ENCODE measurements at regions not wholly inside any gene's neighbourhood (a gene's known extent, or its start where the extent isn't known, plus 50 kb on each side); places are given as distances from the start of the nearest gene placed in this dataset.

DNA sequence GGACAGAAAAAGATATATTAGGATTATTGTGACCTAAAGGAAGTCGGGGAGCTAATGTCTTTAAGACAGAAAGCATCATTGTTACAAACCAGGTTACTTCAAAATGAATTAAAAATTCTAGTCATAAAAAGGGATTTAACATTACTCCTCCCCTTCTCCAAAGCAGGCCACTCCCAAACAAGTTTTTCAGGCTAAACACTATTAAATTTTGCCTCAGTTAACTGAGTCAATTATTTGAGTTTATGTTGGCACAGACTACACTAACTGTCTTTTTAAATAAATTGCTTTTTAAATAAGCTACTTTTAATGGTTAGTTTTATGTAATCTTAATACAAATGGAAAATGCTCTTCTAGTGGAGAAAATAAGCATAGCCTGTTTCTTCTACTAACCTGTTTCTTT is 395.0 kb upstream of the DUSP10 start:
- Histone ChIP-seq H3K4me3 (ENCODE audit: extremely low read depth in 1 of 4, insufficient read depth in 2 of 4, low read depth in 3 of 4, low read length in 4 of 4) (no peak overlapping the region), H3K4ac (replicated peaks; ENCODE audit: insufficient read length, low read depth, low read length) (no peak overlapping the region), H3K9ac (replicated peaks in 1 of 4; ENCODE audit: extremely low read depth in 1 of 4, low read depth in 3 of 4, low read length in 3 of 4) (no peak overlapping the region), H2BK5ac (ENCODE audit: low read depth, low read length) (no peak overlapping the region), H2AFZ (ENCODE audit: low read length) (no peak overlapping the region), H3K9me3 (ENCODE audit: insufficient read depth in 2 of 2, low read depth in 1 of 2, low read length in 1 of 2) (no peaks in the 10 kb centered on the region), H3K36me3 (ENCODE audit: control insufficient read depth in 2 of 4, insufficient read depth in 4 of 4, low read length in 3 of 4) (no peaks in the 10 kb centered on the region), H3K14ac (ENCODE audit: insufficient read length) (no peak overlapping the region), H3K4me1 (replicated peaks in 1 of 4; ENCODE audit: control insufficient read depth in 3 of 4, insufficient read depth in 4 of 4, low read length in 3 of 4) (no peaks in the 10 kb centered on the region), H2AK5ac (ENCODE audit: low read depth, low read length) (no peak overlapping the region), H3K79me1 (ENCODE audit: low read depth, low read length) (no peaks in the 10 kb centered on the region), H3K27ac (ENCODE audit: low read depth, low read length) (no peak overlapping the region), H3K27me3 (replicated peaks in 1 of 4; ENCODE audit: control insufficient read depth in 3 of 4, extremely low read depth in 1 of 4, insufficient read depth in 3 of 4, low read length in 3 of 4) (no peaks in the 10 kb centered on the region), H2BK20ac (ENCODE audit: low read length) (no peak overlapping the region), H4K20me1 (replicated peaks in 1 of 2; ENCODE audit: control insufficient read depth in 1 of 2, insufficient read depth in 2 of 2, low read length in 2 of 2) (no peaks in the 10 kb centered on the region), H4K8ac (ENCODE audit: extremely low read depth, insufficient read depth, low read length) (no peak overlapping the region), H3K79me2 (ENCODE audit: control insufficient read depth in 1 of 2, insufficient read depth in 2 of 2, low read length in 2 of 2) (no peaks in the 10 kb centered on the region), H4K5ac (ENCODE audit: insufficient read length, low read depth, low read length) (no peak overlapping the region), H2BK15ac (ENCODE audit: low read length) (no peak overlapping the region), H2BK12ac (ENCODE audit: low read depth, low read length) (no peak overlapping the region), H3K56ac (replicated peaks; ENCODE audit: insufficient read length, low read depth, low read length) (no peak overlapping the region), H4K91ac (replicated peaks; ENCODE audit: insufficient read length, low read length) (no peak overlapping the region), H2BK120ac (replicated peaks; ENCODE audit: low read depth, low read length) (no peak overlapping the region), H3K23ac (ENCODE audit: insufficient read length) (no peak overlapping the region), H3K23me2 (ENCODE audit: low read depth, low read length) (no peaks in the 10 kb centered on the region), H3K18ac (ENCODE audit: extremely low read depth, low read length) (no peak overlapping the region), H3K4me2 (ENCODE audit: insufficient read depth in 1 of 2, low read depth in 2 of 2, low read length in 2 of 2) (no peak overlapping the region)
- FAIRE-seq (no peak), DNase-seq (ENCODE audit: low read depth in 1 of 2, low spot score in 2 of 2) (no peak)
- ChIA-PET CTCF (ENCODE audit: partially characterized antibody) (interaction anchor here (1.2 kb wide), 1 partner anchor 8 kb away, joined by 3 read pairs; no protein-coding TSS in a partner anchor), POLR2A (ENCODE audit: partially characterized antibody) (no interaction called here)
- 93% methylated on average over 1 of the region's 1 CpG; no CpG with 5 or more reads in 1 of the 2 experiments for WGBS, 2 experiments (ENCODE audit: extremely low coverage in 1 of 2, insufficient coverage in 1 of 2, insufficient read length in 1 of 2, insufficient replicate concordance in 2 of 2, low coverage in 1 of 2, low lambda C conversion rate in 2 of 2, missing lambda C conversion rate in 1 of 2)
- TF ChIP-seq POU5F1 (IDR thresholded peaks at IDR 0.05; ENCODE audit: low read depth, low read length) (no peak), RXRA (IDR thresholded peaks at IDR 0.05; ENCODE audit: insufficient read depth, low read depth, low read length) (no peak), KDM1A (IDR thresholded peaks at IDR 0.05; ENCODE audit: borderline replicate concordance, low read length) (no peak), BRCA1 (IDR thresholded peaks at IDR 0.05; ENCODE audit: low read depth, low read length) (no peak), JUN (IDR thresholded peaks at IDR 0.05; ENCODE audit: low read depth, low read length) (no peak), TCF12 (IDR thresholded peaks at IDR 0.05; ENCODE audit: low read depth, low read length) (no peak), TBP (IDR thresholded peaks at IDR 0.05; ENCODE audit: low read depth, low read length) (no peak), FOSL1 (IDR thresholded peaks at IDR 0.05; ENCODE audit: insufficient read depth, low read depth, low read length) (no peak), POLR2A (IDR thresholded peaks at IDR 0.05; ENCODE audit: control extremely low read depth in 1 of 2, low read depth in 2 of 2, low read length in 2 of 2) (no peak), EGR1 (IDR thresholded peaks at IDR 0.05; ENCODE audit: borderline replicate concordance, low read depth, low read length) (no peak), CHD2 (IDR thresholded peaks at IDR 0.05; ENCODE audit: low read length) (no peak), GABPA (IDR thresholded peaks at IDR 0.05; ENCODE audit: borderline replicate concordance, insufficient read depth, low read length) (no peak), NANOG (IDR thresholded peaks at IDR 0.05; ENCODE audit: insufficient read depth, low read depth, low read length, poor library complexity, severe bottlenecking) (no peak), SP1 (IDR thresholded peaks at IDR 0.05; ENCODE audit: low read depth, low read length) (no peak)
- TF ChIP-seq, protein P1, sequence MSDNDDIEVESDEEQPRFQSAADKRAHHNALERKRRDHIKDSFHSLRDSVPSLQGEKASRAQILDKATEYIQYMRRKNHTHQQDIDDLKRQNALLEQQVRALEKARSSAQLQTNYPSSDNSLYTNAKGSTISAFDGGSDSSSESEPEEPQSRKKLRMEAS (IDR thresholded peaks at IDR 0.05): no peak
- TF ChIP-seq, protein P2, sequence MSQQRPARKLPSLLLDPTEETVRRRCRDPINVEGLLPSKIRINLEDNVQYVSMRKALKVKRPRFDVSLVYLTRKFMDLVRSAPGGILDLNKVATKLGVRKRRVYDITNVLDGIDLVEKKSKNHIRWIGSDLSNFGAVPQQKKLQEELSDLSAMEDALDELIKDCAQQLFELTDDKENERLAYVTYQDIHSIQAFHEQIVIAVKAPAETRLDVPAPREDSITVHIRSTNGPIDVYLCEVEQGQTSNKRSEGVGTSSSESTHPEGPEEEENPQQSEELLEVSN (IDR thresholded peaks at IDR 0.05): no peak

All from H1 (cell line).